ENCODE measurements at regions not wholly inside any gene's neighbourhood (a gene's known extent, or its start where the extent isn't known, plus 50 kb on each side); places are given as distances from the start of the nearest gene placed in this dataset.

DNA sequence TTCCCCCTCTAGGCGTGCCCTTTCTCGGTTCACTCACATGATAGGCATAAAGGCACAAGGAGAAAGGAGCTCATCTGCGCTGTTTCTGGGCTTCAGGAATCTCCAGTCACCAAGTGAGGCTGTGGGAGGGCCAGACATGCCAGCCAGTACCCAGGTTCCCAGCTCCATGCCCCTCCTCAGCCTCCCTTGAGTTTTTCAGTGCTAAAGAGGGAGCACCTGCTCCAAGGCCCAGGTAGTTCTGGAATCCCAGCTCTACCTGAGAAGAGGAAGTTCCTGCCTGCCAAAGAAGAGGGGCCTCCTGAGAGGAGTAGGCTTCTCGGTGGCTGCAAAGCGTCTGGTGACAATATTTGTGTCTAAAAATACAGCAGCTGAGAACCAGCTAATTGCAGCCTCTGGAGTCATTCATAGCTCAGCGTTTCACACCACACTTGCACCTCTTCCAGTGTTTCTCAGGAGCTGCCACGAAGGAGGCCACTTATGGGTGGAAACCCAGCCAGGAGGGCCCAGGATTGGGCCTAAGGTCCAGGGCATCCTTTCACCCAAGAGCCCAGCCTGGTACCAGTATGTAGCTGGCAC is 197.4 kb downstream of the TRIM29 start:
- intact Hi-C loops (cut with micrococcal nuclease), result no loop called here
- H3K4me2 ChIP-seq (replicated peaks; ENCODE audit: extremely low read depth, low read length, poor library complexity, severe bottlenecking), result no peak overlapping the region
- H3K79me2 ChIP-seq (ENCODE audit: insufficient read depth, low read length), result no peaks in the 10 kb centered on the region
- H3K4me3 ChIP-seq (replicated peaks in 1 of 3; ENCODE audit: low read depth in 2 of 3, low read length in 3 of 3), result no peak overlapping the region
- H3K36me3 ChIP-seq (replicated peaks in 1 of 2; ENCODE audit: control insufficient read depth in 1 of 2, insufficient read depth in 2 of 2, low read length in 2 of 2), result no peaks in the 10 kb centered on the region
- Mint-ChIP-seq H3K27me3 (ENCODE audit: low read depth in 3 of 3) (peaks cover 7 to 12% (median 7%) of the 10 kb centered on the region in 3 donors), H3K4me3 (no peak overlapping the region), H3K9me3 (no peaks in the 10 kb centered on the region), H3K4me1 (peaks cover 2% of the 10 kb centered on the region), H3K36me3 (no peaks in the 10 kb centered on the region), H3K27ac (no peak overlapping the region)
- H3K4me1 ChIP-seq (ENCODE audit: control insufficient read depth in 1 of 2, insufficient read depth in 2 of 2, low read length in 2 of 2), result no peaks in the 10 kb centered on the region
- no peaks in the 10 kb centered on the region for H3K27me3 ChIP-seq (ENCODE audit: control insufficient read depth in 2 of 2, insufficient read depth in 2 of 2, low read length in 2 of 2)
- no peaks in the 10 kb centered on the region for H4K20me1 ChIP-seq (ENCODE audit: insufficient read depth, low read length)
- no peaks in the 10 kb centered on the region for H3K9me3 ChIP-seq (replicated peaks in 1 of 2; ENCODE audit: control insufficient read depth in 1 of 2, insufficient read depth in 1 of 2, low read length in 2 of 2)
- WGBS (ENCODE audit: insufficient coverage), result 88% methylated on average over 4 of the region's 7 CpGs
- no peak overlapping the region for H3K9ac ChIP-seq (ENCODE audit: insufficient read depth, low read length, poor library complexity, severe bottlenecking)
- no peak for DNase-seq
- no peak for TF ChIP-seq CTCF (IDR thresholded peaks at IDR 0.05)
- H2AFZ ChIP-seq (ENCODE audit: insufficient read depth, low read depth, low read length, poor library complexity, severe bottlenecking), result no peak overlapping the region
- no peak overlapping the region for H3K27ac ChIP-seq (ENCODE audit: low read depth in 1 of 2, low read length in 2 of 2)

DNA sequence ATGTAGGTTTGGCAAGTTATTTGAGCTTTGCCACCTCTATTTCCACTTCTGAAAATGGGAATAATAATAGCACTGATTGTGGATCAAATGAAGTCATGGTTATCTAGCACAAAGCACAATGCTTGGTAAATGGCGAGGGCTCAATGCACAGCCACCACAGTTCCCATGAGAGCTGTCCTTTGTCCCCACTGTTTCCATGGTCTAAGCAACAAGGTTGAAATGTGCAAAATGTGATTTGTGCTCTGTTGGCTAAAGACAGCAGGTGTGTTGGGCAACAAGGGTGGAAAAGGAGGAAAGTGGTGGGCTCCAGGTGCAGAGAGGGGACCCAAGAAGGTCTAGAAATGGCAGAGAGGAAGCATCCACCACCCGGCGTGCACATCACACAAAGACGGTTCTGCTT is 200.5 kb downstream of the TRIM29 start:
- TF ChIP-seq CTCF (IDR thresholded peaks at IDR 0.05), result no peak
- Histone ChIP-seq H3K27me3 (ENCODE audit: control insufficient read depth in 2 of 2, insufficient read depth in 2 of 2, low read length in 2 of 2) (no peaks in the 10 kb centered on the region), H3K4me2 (replicated peaks; ENCODE audit: extremely low read depth, low read length, poor library complexity, severe bottlenecking) (no peak overlapping the region), H3K9me3 (replicated peaks in 1 of 2; ENCODE audit: control insufficient read depth in 1 of 2, insufficient read depth in 1 of 2, low read length in 2 of 2) (no peaks in the 10 kb centered on the region), H3K4me1 (ENCODE audit: control insufficient read depth in 1 of 2, insufficient read depth in 2 of 2, low read length in 2 of 2) (no peaks in the 10 kb centered on the region), H3K4me3 (replicated peaks in 1 of 3; ENCODE audit: low read depth in 2 of 3, low read length in 3 of 3) (no peak overlapping the region), H3K27ac (ENCODE audit: low read depth in 1 of 2, low read length in 2 of 2) (no peak overlapping the region), H4K20me1 (ENCODE audit: insufficient read depth, low read length) (no peaks in the 10 kb centered on the region), H3K9ac (ENCODE audit: insufficient read depth, low read length, poor library complexity, severe bottlenecking) (no peak overlapping the region), H3K79me2 (ENCODE audit: insufficient read depth, low read length) (no peaks in the 10 kb centered on the region), H2AFZ (ENCODE audit: insufficient read depth, low read depth, low read length, poor library complexity, severe bottlenecking) (no peak overlapping the region), H3K36me3 (replicated peaks in 1 of 2; ENCODE audit: control insufficient read depth in 1 of 2, insufficient read depth in 2 of 2, low read length in 2 of 2) (no peaks in the 10 kb centered on the region)
- Mint-ChIP-seq H3K4me1 (peaks cover 2% of the 10 kb centered on the region), H3K27ac (no peak overlapping the region), H3K4me3 (no peak overlapping the region), H3K9me3 (no peaks in the 10 kb centered on the region), H3K36me3 (no peaks in the 10 kb centered on the region), H3K27me3 (ENCODE audit: low read depth in 3 of 3) (peaks cover 2 to 16% (median 8%) of the 10 kb centered on the region in 3 donors)
- 82% methylated on average over 1 of the region's 4 CpGs for WGBS (ENCODE audit: insufficient coverage)
- DNase-seq, result no peak
- intact Hi-C loops (cut with micrococcal nuclease), result no loop called here
